HCT116 (cell line): ENCODE measurements at regions not wholly inside any gene's neighbourhood (a gene's known extent, or its start where the extent isn't known, plus 50 kb on each side); places are given as distances from the start of the nearest gene placed in this dataset.
A peak's percentile ranks its signal among the peaks of the same experiment; 100 is the strongest.

Experiments used
- ATAC-seq: fragments of 200-7000 bp; cut with Tn5 transposase; 2 replicates; pipeline ENCODE4 v1.9.1; 2020; ENCODE audit warnings: mild to moderate bottlenecking, moderate library complexity
- BruUV-seq: library from RNA; stranded (reverse); fragments of 400-500 nt; replicated peaks from 2 replicates; lab custom pipeline; 2021; lab: Mats Ljungman, UMichigan
- CTCF ChIA-PET: fragments of 300-600 bp; sonication (Branson Sonifier 250); formaldehyde crosslinking; loops from one replicate; lab custom pipeline; 2021; ENCODE audit warnings: antibody characterized with exemption; lab: Charles Lee
- POLR2A ChIA-PET: fragments of 300-600, 350-600 bp; sonication (Branson Sonifier 250); formaldehyde crosslinking; loops from one replicate; lab custom pipeline; 2021; ENCODE audit warnings: antibody characterized with exemption; lab: Charles Lee
- RAD21 ChIA-PET, 2 experiments: fragments of 300-600 bp; sonication (Branson Sonifier 250); formaldehyde crosslinking; loops; one replicate each; lab custom pipeline; 2023; ENCODE audit warnings: low total read pairs in 2 of 2; ENCODE audit not compliant: uncharacterized antibody in 2 of 2, unreplicated experiment in 2 of 2, low non-redundant PET in 1 of 2; lab: Charles Lee
- DNase-seq: peaks from one replicate; pipeline ENCODE4 v3.0.0-alpha.2; 2010; ENCODE audit warnings: low read depth, low spot score
- H2AFZ ChIP-seq: fragments of 200-600 bp; shearing (Covaris generic), sonication (generic); 2 replicates; pipeline ENCODE4 v1.6.1; 2017; ENCODE audit warnings: low read depth, mixed run types, mixed read lengths, antibody characterized with exemption, low read length; ENCODE audit not compliant: poor library complexity, severe bottlenecking
- H3K27ac ChIP-seq: 2 replicates; pipeline ENCODE4 v1.5.1; 2012; ENCODE audit warnings: low read depth, low read length
- H3K27me3 ChIP-seq: fragments of 200-600 bp; sonication (generic); 2 replicates; pipeline ENCODE4 v1.6.1; 2016; ENCODE audit warnings: mixed run types, low read length, mixed read lengths; ENCODE audit not compliant: insufficient read depth
- H3K36me3 ChIP-seq, 2 experiments: fragments of 200-500 bp in 1 of 2; fragments of 200-600 bp in 1 of 2; sonication (Bioruptor generic) in 1 of 2; sonication (generic) in 1 of 2; 2 replicates each; pipeline versions ENCODE4 v1.5.1 to v1.6.1; 2014 to 2016; ENCODE audit warnings: low read length in 2 of 2, inconsistent platforms in 1 of 2, mixed read lengths in 1 of 2, mixed run types in 1 of 2; ENCODE audit not compliant: insufficient read depth in 2 of 2, control insufficient read depth in 1 of 2
- H3K4me1 ChIP-seq, 2 experiments: fragments of 200-600 bp in 1 of 2; sonication (generic) in 1 of 2; 2 replicates each; pipeline versions ENCODE4 v1.5.1 to v1.6.1; 2012 to 2017; ENCODE audit warnings: low read length in 2 of 2, inconsistent platforms in 1 of 2, mild to moderate bottlenecking in 1 of 2, mixed read lengths in 1 of 2, mixed run types in 1 of 2, moderate library complexity in 1 of 2; ENCODE audit not compliant: insufficient read depth in 2 of 2, control insufficient read depth in 1 of 2
- H3K4me2 ChIP-seq: fragments of 200-600 bp; sonication (generic); 2 replicates; pipeline ENCODE4 v1.6.1; 2017; ENCODE audit warnings: mixed run types, low read length, mixed read lengths
- H3K4me3 ChIP-seq, 2 experiments: fragments of 200-600 bp in 1 of 2; sonication (generic) in 1 of 2; replicated peaks in 1 of 2; 2 replicates each; pipeline ENCODE4 v1.5.1; 2011 to 2016; ENCODE audit warnings: low read length in 2 of 2, control low read depth in 1 of 2, low read depth in 1 of 2, mild to moderate bottlenecking in 1 of 2, mixed read lengths in 1 of 2, mixed run types in 1 of 2
- H3K79me2 ChIP-seq: fragments of 200-600 bp; sonication (generic); 2 replicates; pipeline ENCODE4 v1.6.1; 2017; ENCODE audit warnings: mild to moderate bottlenecking, mixed run types, low read length, moderate library complexity, mixed read lengths; ENCODE audit not compliant: insufficient read depth
- H3K9ac ChIP-seq: fragments of 200-600 bp; sonication (generic); 2 replicates; pipeline ENCODE4 v1.6.1; 2016; ENCODE audit warnings: low read length, mixed read lengths
- H3K9me2 ChIP-seq: fragments of 200-600 bp; sonication (generic), shearing (Covaris generic); 2 replicates; pipeline ENCODE4 v1.6.1; 2017; ENCODE audit warnings: mixed run types, mild to moderate bottlenecking, moderate library complexity; ENCODE audit not compliant: insufficient read depth
- H3K9me3 ChIP-seq, 2 experiments: fragments of 200-500 bp in 1 of 2; fragments of 200-600 bp in 1 of 2; sonication (Bioruptor generic) in 1 of 2; sonication (generic) in 1 of 2; 2 replicates each; pipeline ENCODE4 v1.6.1; 2014 to 2017; ENCODE audit warnings: low read length in 2 of 2, mixed read lengths in 2 of 2, inconsistent platforms in 1 of 2, low read depth in 1 of 2, mild to moderate bottlenecking in 1 of 2, mixed run types in 1 of 2, moderate library complexity in 1 of 2; ENCODE audit not compliant: control insufficient read depth in 1 of 2, insufficient read depth in 1 of 2
- H4K20me1 ChIP-seq: fragments of 200-600 bp; sonication (generic), shearing (Covaris generic); 2 replicates; pipeline ENCODE4 v1.6.1; 2017; ENCODE audit warnings: mixed run types, mild to moderate bottlenecking, moderate library complexity; ENCODE audit not compliant: insufficient read depth
- EZH2phosphoT487 ChIP-seq: fragments of 200-600 bp; IDR thresholded peaks from 2 replicates; pipeline ENCODE4 v1.6.1; 2018; ENCODE audit warnings: antibody characterized with exemption, borderline replicate concordance
- POLR2A ChIP-seq: IDR thresholded peaks from 2 replicates; pipeline ENCODE4 v1.7.0; 2011; ENCODE audit warnings: borderline replicate concordance; ENCODE audit not compliant: insufficient read depth, insufficient read length; ENCODE audit errors: extremely low read depth
- RAD21 ChIP-seq: IDR thresholded peaks from 2 replicates; pipeline ENCODE4 v1.6.1; 2012; ENCODE audit warnings: low read depth, mild to moderate bottlenecking
- YY1 ChIP-seq: IDR thresholded peaks from 2 replicates; pipeline ENCODE4 v1.6.1; 2011; ENCODE audit warnings: low read length, low read depth, moderate library complexity, mild to moderate bottlenecking; ENCODE audit not compliant: insufficient replicate concordance; ENCODE audit errors: extremely low read depth
- ZNF274 ChIP-seq: fragments of 200-500 bp; sonication (Bioruptor generic); IDR thresholded peaks from 2 replicates; pipeline ENCODE4 v1.6.1; 2014; ENCODE audit warnings: mild to moderate bottlenecking, low read depth, low read length, inconsistent platforms
- intact Hi-C: fragments of 100-400 bp; cut with micrococcal nuclease; formaldehyde crosslinking; loops from 2 replicates; pipeline ENCODE4 v1.10.0; 2022
- TF ChIP-seq, protein P1 (sequence below), 3 experiments: fragments of 200-600 bp in 1 of 3; sonication (generic) in 1 of 3; IDR thresholded peaks in 2 of 3; conservative IDR thresholded peaks in 1 of 3; 2 replicates each; pipeline ENCODE4 v1.5.1; 2012 to 2017; ENCODE audit warnings: low read depth in 2 of 3, low read length in 2 of 3, antibody characterized with exemption in 1 of 3, borderline replicate concordance in 1 of 3, control low read depth in 1 of 3, mild to moderate bottlenecking in 1 of 3, mixed read lengths in 1 of 3, mixed run types in 1 of 3, moderate library complexity in 1 of 3; ENCODE audit not compliant: insufficient read depth in 1 of 3
- TF ChIP-seq, protein P2 (sequence below): IDR thresholded peaks from 2 replicates; pipeline ENCODE4 v1.6.1; 2011; ENCODE audit warnings: mild to moderate bottlenecking, low read length, moderate library complexity; ENCODE audit not compliant: insufficient replicate concordance; ENCODE audit errors: extremely low read depth

DNA sequence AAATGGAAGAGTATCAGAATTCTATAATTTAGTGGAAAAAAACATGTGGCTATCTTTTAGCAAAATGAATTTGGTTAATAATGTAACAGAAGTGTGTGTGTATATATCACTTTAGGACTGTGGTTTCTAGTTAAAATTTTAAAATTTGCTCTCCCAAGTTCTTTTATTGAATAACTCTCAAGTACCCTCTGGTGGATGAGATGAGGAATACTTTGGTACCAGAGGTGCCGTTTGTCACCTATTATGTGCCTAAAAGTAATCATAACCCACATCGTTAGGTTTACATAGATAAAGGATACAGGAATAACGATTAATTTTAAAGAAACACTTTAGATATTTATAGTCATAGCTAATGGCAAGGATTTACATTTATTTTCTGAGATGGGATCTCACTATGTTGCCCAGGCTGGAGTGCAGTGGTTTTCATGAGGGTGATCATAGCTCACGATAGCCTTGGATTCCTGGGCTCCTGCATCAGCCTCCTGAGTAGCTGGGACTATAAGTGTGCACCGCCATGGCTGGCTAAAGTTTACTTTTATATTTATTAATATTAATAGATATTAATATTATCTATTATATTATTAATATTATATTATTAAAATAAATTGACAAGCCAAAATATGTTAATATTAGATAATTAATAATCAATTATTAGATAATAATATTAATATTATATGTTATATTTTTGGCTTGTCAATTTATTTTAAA is 66.7 kb upstream of the CAPRIN1 start:
- intact Hi-C loops = loop anchor here (5.0 kb wide), 2 partner anchors 128 to 148 kb away; no protein-coding TSS in a partner anchor
- H3K4me2 ChIP-seq = no peak overlapping the region
- H3K4me1 ChIP-seq = no peaks in the 10 kb centered on the region; a peak in 1 of 4 replicates
- ATAC-seq (no peak), DNase-seq (no peak)
- TF ChIP-seq, protein P1, sequence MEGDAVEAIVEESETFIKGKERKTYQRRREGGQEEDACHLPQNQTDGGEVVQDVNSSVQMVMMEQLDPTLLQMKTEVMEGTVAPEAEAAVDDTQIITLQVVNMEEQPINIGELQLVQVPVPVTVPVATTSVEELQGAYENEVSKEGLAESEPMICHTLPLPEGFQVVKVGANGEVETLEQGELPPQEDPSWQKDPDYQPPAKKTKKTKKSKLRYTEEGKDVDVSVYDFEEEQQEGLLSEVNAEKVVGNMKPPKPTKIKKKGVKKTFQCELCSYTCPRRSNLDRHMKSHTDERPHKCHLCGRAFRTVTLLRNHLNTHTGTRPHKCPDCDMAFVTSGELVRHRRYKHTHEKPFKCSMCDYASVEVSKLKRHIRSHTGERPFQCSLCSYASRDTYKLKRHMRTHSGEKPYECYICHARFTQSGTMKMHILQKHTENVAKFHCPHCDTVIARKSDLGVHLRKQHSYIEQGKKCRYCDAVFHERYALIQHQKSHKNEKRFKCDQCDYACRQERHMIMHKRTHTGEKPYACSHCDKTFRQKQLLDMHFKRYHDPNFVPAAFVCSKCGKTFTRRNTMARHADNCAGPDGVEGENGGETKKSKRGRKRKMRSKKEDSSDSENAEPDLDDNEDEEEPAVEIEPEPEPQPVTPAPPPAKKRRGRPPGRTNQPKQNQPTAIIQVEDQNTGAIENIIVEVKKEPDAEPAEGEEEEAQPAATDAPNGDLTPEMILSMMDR (IDR thresholded peaks at IDR 0.05 in 2 of 3, conservative IDR thresholded peaks at IDR 0.05 in 1 of 3; ENCODE audit: borderline replicate concordance in 1 of 3, insufficient read depth in 1 of 3, low read depth in 2 of 3, low read length in 2 of 3) = peak; percentile 32 to 52 (median 35); a peak in 4 of 6 replicates
- TF ChIP-seq, protein P2, sequence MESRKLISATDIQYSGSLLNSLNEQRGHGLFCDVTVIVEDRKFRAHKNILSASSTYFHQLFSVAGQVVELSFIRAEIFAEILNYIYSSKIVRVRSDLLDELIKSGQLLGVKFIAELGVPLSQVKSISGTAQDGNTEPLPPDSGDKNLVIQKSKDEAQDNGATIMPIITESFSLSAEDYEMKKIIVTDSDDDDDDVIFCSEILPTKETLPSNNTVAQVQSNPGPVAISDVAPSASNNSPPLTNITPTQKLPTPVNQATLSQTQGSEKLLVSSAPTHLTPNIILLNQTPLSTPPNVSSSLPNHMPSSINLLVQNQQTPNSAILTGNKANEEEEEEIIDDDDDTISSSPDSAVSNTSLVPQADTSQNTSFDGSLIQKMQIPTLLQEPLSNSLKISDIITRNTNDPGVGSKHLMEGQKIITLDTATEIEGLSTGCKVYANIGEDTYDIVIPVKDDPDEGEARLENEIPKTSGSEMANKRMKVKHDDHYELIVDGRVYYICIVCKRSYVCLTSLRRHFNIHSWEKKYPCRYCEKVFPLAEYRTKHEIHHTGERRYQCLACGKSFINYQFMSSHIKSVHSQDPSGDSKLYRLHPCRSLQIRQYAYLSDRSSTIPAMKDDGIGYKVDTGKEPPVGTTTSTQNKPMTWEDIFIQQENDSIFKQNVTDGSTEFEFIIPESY = no peak
- TF ChIP-seq EZH2phosphoT487 (no peak), RAD21 (peak; percentile 41), YY1 (no peak), ZNF274 (no peak), POLR2A (no peak)
- no peaks in the 10 kb centered on the region for H4K20me1 ChIP-seq
- no peak overlapping the region for H3K9ac ChIP-seq
- RAD21 ChIA-PET = no interaction called here
- POLR2A ChIA-PET = no interaction called here
- H3K4me3 ChIP-seq = no peak overlapping the region
- no peaks in the 10 kb centered on the region for H3K27me3 ChIP-seq
- H3K27ac ChIP-seq = no peak overlapping the region
- BruUV-seq = no TSS peak
- no peaks in the 10 kb centered on the region for H3K79me2 ChIP-seq
- no peaks in the 10 kb centered on the region for H3K9me3 ChIP-seq
- no peaks in the 10 kb centered on the region for H3K9me2 ChIP-seq
- CTCF ChIA-PET = no interaction called here
- no peaks in the 10 kb centered on the region for H3K36me3 ChIP-seq
- H2AFZ ChIP-seq = peak overlapping the region; percentile 61
